ENCODE measurements at regions not wholly inside any gene's neighbourhood (a gene's known extent, or its start where the extent isn't known, plus 50 kb on each side); places are given as distances from the start of the nearest gene placed in this dataset.
"Not testable (repeated sequence)": the region's sequence is repeated elsewhere in the genome, so short reads cannot be mapped to it uniquely, and the experiment has no call there.

DNA sequence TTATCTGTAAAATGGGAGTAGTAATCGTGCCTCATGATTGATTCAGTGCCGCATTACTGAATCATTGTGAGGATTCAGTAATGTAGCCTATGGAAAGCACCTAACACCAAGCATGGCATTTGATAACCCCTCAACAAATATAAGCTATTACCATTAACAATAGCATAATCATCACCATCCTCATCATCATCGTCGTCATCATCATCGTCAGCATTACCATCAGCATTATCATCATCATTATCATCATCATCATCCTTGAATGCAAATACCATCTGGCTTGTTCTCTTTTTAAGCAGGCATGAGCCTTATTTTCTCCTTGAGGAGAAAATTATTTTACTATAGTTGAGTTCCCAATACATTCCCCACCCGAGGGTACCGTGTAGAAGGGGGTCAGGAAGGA is 115.4 kb upstream of the PTPRG start:
- no peak for DNase-seq

DNA sequence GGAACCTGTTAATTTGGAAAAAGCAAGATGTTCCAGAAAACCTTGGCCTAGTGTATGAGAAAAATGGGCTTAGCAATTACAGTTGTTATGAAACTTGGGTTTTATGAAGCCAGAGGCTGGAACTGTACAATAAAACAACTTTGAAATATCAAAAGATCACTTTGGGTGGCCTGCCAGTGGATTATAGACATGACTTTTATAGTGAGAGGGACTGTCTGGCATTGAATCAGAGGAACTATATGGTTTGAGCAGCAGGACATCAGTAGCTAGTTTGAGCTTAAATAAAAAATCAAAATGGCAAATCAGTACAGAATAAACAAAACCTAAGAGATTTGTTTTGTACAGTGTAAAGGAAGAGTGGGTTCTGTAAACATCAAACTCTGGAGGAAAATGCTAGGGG is 115.0 kb upstream of the PTPRG start:
- no peak for DNase-seq

DNA sequence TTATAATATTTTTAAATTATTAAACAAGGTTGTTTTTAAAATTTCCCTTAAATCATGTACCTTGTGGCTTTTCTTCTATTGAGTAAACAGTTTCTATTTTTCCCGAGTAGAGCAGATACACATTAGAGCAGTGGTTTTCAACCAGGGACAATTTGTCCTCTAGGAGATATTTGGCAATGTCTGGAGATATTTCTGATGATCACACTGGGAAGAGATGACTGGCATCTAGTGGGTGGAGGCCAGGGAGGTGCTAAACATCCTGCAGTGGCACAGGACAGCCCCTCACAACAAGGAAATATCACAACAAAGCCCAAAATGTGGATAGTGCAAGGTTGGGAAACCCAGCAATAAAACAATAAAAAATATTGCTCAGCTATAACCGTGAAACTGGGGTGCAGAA is 113.0 kb upstream of the PTPRG start:
- DNase-seq: no peak

DNA sequence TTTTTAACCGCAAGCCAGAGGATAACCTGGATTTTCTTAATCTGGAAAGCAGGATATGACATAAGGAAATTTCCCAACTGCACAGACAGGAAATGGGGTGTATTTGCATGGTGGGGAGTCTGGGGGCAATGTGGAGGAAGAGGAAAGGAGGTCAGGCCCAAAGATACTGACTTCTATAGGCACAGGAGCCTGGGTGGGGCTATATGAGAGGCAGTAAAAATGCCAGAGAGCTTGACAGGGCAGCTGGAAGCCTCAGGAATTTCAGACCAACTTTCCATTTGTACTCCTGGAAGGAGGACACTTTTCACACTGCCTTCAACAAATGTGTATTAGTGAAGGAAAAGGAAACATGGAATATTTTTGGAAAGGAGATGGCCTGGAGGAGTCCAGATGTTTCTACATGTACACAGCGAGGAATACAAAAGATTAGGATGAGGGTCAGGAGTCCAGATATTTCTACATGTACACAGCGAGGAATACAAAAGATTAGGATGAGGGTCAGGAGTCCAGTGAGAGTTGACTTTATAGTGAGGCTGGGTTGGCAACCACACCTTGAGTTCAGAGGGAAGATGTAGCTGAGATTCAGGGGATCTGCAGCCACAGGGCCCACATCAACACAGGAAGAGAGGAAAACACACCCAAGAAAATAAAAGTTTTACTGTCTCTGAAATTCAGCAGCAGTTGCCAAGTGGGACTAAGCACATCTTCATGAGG is 111.9 kb upstream of the PTPRG start:
- DNase-seq: no peak

DNA sequence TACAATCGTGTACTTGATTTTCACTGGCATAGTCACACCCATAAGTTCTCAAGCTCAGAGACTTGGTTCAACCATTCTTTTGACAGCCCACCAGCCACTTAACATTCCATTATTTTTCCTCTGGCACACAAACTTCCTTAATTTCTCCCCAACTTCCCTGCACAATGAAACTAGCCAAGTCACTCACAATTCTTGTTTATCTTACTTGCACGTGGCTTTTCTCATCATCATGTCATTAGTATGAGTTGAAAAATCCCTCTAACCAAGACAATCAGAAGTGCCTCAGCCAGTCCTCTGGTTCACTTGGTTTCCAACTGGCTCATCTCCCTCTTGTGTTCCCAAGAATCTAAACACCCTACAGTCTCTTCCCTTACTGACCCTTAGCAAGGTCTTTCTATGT is 110.5 kb upstream of the PTPRG start:
- no peak for DNase-seq

DNA sequence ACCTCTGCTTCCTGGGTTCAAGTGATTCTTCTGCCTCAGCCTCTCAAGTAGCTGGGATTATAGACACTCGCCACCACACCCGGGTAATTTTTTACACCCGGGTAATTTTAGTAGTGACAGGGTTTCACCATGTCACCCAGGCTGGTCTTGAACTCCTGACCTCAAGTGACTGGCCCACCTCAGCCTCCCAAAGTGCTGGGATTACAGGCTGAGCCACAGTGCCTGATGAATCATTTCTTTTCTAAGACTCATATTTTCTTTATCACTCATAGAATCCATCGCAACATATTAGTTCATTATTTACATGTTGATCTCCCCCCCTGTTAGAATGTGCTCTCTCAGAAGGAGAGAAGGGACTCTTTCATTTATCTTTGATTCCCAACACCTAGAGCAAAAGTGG is 109.5 kb upstream of the PTPRG start:
- DNase-seq: no peak

DNA sequence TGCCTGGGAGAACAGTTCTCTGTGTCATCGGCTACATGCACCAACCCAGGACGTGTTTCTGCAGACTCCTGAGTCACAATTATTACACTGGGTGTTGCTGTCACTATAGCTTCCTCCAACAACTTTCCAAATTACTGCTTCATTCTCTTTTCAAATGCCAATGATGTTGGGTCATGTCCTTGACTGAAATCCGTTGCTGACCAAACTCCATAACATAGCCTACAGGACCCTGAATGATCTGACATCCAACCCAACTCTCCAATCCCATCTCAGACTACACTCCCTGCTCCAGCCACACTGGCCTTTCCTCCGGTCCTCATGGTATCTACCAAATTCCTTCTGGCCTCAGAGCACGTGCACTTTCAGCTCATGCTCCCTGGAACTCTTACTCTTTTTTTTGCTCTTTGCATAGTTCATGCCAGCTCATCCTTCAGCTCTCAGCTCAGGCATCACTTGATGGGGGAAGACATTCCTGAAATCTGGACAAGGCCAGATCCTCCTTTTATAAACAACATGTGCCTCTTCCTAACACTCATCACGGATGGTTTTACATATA is 108.8 kb upstream of the PTPRG start:
- no peak for DNase-seq

DNA sequence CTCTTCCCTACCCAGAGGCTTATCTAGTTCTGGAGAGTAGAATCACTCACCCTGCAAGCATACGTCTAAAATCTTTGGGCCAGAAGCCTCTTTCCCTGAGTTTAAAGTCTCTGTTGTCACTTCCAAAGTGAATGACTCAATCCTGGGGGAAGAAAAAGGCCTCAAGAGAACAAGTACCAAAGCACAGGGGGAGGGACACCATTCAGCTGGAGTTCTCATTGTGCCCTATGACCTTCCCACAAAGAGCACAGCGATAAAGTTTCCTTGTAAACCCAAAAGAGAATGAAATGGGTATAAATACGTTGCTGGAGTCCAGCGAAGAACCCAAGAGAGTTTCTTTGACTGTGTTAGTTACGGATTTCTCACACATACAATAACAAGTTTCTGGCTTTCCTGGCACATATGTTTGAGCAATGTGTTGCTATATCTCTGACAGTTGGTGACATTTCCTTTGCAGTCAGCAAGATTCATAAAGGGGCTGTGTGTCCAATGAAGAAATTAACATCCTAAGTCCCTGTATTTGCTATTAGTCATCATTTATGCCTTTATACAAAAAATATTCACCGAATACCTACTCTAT is 107.3 kb upstream of the PTPRG start:
- no peak for DNase-seq

DNA sequence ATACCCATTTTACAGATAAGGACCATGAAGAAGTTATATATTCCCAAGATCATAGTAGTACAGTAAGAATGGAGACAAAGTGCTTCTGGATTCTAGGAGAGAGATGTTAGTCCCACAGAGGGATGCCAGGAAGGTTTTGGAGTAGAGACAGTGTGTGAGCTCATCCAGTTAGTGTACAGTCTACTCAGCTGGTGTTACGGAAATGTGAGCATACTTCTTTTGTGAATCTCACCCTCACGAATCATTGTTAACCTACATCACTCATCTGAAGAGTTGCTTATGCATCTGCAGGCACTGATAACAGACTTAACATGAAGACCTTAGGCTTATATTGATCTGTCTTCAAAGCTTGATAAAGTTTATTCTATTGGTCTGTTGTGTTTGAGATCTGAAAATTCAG is 106.6 kb upstream of the PTPRG start:
- no peak for DNase-seq

DNA sequence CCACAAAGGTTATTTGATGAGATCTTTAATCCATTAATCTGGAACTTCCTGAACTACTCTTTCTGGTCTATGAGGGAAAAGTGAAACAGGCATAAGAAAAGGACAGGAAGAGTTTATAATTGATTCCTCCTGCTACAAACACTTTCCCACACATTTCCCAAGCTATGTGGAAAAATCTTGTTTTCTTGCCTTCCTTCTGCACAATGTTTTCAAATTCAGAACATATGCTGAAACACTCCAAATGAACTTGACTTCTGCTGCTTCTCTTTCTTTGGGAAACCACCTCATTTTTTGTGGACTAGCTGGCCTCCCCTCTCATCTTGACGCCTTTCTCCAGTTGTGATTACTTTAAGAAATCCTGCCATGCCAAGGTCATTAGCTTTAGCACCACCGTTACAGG is 100.7 kb upstream of the PTPRG start:
- DNase-seq: no peak

DNA sequence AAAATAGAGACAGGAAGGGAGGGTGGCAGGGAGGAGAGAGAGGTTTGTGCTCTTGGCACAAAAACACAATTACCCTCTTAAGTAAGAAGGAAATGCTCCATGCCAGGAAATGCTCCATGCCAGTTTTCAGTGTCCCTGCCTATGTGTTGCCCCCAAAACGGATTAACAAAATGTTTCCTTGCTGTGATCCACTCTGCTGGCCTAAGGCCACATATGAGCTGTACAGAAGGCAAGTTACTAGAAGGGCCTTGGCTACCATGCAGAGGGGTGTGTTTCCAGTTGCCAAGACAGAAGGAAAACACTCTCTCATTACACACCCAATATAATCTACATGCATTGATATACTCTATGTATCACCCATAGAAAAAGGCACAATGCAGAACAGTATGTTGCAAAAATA is 98.2 kb upstream of the PTPRG start:
- no peak for DNase-seq

DNA sequence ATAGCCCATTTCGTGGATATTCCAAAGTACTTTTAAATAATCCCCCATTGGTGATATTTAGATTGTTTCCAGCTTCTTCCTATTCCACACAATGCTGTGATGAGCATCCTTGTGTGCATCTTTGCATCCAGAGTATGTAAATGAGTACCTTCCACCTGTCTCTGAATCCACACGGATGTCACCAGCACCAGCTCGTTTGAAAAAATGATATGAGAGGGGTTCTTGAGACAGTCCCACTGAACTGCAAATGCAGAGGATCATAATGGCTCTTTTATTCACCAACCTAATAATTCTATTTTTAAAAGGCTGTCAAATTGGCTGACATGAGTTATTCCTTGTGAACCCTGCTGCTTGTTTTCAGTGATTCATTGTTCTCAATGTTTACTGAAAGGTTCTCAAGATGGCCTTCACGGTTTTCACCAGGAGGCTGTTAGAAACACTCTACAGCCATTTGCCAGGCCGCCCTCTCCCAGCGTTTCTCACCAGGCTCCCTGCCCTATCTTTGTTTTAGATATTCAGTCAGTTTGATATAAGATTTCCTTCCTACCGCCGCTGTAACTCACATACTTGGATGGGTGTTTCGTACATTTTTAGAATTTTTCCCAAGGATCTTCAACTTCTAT is 96.7 kb upstream of the PTPRG start:
- DNase-seq: no peak

DNA sequence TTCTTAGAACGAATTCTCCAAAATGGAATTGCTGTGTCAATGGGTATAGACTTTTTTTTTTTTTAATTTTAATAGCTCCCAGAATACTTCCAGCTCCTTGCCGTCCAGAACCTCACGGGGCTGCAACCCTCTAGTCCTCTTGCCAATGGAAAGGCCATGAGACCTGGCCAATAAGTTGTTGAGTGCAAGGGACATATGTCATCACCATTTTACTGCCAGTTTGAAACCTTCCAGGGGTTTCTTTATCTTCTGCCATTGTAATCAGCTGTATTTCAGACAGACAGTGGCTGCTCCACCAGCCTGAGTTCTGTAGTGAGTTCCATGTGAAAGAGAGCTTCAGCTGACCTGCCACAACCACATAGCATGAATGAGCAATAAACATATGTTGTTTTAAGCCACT is 95.0 kb upstream of the PTPRG start:
- no peak for DNase-seq

DNA sequence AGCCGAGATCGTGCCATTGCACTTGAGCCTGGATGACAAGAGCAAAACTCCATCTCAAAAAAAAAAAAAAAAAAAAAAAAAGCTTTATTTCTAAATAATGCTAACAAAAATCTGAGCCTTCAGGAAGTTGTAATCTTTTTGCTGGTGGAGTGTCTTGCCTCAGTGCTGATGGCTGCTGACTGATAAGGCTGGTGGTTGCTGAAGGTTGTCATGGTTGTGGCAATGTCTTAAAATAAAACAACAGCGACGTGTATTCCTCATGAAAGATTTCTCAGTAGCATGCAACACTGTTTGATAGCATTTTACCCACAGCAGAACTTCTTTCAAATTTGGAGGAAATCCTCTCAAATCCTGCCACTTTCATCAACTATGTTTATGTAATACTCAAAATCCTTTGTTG is 77.4 kb upstream of the PTPRG start:
- DNase-seq: no peak

DNA sequence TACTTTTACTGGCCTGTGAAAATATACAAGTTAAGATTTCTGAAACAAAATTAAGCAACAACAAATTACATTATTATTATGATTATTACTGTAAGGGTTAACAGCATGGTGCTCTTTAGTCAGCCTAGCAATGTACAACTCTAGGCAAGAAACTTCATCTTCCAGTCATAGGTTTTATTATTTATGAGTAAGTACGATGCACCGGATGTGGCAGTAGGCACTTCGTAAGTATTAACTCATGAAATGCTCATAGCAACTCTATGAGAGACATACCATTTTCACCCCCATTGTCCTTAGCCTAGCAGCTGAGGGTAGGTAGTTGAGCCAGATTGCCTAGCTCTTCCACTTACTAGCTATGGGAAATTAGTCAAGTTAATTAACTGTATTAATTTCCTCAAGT is 68.0 kb upstream of the PTPRG start:
- DNase-seq: no peak

DNA sequence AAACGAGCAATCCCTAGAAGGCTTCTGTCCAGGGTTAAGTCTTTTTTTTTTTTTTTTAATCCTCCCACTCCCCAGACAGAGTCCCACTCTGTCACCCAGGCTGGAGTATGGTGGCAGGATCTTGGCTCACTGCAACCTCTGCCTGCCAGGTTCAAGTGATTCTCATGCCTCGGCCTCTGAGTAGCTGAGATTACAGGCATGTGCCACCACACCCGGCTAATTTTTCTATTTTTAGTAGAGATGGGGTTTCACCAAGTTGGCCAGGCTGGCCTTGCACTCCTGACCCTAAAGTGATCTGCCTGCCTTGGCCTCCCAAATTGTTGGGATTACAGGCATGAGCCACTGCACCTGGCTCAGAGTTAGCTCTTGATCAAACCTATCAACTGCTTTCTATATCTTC is 67.1 kb upstream of the PTPRG start:
- DNase-seq: not testable (repeated sequence)

DNA sequence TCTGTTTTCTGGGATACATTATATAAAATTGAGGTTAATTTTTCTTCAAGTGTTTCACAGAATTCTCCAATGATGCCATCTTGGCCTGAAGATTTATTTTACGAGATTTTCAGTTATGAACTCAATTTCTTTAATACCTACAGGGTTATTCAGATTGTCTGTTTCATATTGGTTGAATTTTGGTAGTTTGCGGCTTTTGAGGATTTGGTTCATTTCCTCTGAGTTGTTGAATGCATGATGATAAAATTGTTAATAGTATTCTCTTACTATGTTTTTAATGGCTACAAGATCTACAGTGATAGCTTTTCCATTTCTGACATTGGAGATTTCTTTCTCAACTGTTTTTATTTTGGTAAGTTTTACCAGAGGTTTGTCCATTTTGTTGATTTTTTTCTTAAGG is 63.9 kb upstream of the PTPRG start:
- DNase-seq: no peak

DNA sequence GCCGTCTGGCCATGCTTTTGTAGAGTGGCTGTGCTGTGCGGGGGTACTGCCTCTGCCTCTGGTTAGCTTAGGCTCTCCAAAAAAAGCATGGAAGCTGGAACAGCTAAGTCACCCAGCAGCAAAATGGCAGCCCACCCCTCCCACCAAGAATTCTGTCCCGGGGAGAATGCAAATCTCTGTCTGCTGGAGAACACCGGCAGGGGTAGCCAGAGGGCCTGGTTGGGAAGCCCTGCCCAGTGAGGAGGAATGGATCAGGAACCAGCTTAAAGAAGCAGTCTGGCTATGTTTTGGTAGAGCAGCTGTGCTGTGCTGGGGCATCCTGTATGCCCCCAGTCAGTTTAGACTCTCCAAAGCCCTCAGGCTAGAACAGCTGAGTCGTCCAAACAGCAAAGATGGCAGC is 56.2 kb upstream of the PTPRG start:
- DNase-seq: no peak

DNA sequence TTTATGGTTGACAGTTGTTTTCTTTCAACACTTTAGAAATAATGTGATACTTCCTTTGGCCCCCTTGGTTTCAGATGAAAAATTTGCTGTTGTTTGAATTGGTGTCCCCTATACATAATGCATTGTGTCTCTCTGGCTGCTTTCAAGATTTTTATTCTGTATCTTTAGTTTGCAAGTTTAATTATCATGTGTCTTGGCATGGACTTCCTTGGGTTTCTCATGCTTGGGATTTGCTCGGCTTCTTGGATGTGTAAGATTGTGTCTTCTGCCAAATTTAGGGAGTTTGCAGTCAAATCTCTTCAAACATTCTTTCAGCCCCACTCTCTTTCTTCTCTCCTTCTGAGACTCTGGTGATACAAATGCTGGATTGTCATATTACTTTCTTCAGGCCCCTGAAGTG is 53.4 kb upstream of the PTPRG start:
- no peak for DNase-seq
